OCI-LY1 (cell line): ENCODE measurements at regions not wholly inside any gene's neighbourhood (a gene's known extent, or its start where the extent isn't known, plus 50 kb on each side); places are given as distances from the start of the nearest gene placed in this dataset.
A peak's percentile ranks its signal among the peaks of the same experiment; 100 is the strongest.

ENCODE experiments used
- CTCF ChIP-seq: fragments of 200-600 bp; sonication (generic), shearing (Covaris generic); IDR thresholded peaks from 2 replicates; pipeline ENCODE4 v1.5.1; 2017; ENCODE audit warnings: mild to moderate bottlenecking, antibody characterized with exemption, low read length, moderate library complexity, mixed read lengths
- EZH2 ChIP-seq: fragments of 200-600 bp; sonication (generic), shearing (Covaris generic); IDR thresholded peaks from 2 replicates; pipeline ENCODE4 v1.8.0; 2017; ENCODE audit warnings: borderline replicate concordance, mixed run types, mild to moderate bottlenecking, antibody characterized with exemption, low read length, moderate library complexity, mixed read lengths

GRCh38 chr2:240256704-240257637, 116.5 kb upstream of the OTOS start:
- TF ChIP-seq EZH2 (no peak), CTCF (peak; percentile 5; the same call in 1 of the 2 replicates)
